Fibroblast of lung (primary cell): ENCODE measurements at regions not wholly inside any gene's neighbourhood (a gene's known extent, or its start where the extent isn't known, plus 50 kb on each side); places are given as distances from the start of the nearest gene placed in this dataset.

Experiments used
- DNase-seq, 2 donors: peaks; one replicate each; pipeline versions ENCODE4 v3.0.0 to v3.0.0-alpha.2; 2010; ENCODE audit warnings: low read depth in 2 of 2
- H2AFZ ChIP-seq: 2 replicates; pipeline ENCODE4 v1.5.1; 2012; ENCODE audit warnings: low read length, control low read depth, inconsistent platforms
- H3K27ac ChIP-seq: 2 replicates; pipeline ENCODE4 v1.5.1; 2011; ENCODE audit warnings: low read length, control low read depth; ENCODE audit not compliant: insufficient read depth
- H3K27me3 ChIP-seq: 2 replicates; pipeline ENCODE4 v1.5.1; 2011; ENCODE audit warnings: mild to moderate bottlenecking, low read length; ENCODE audit not compliant: control insufficient read depth, insufficient read depth
- H3K36me3 ChIP-seq: 2 replicates; pipeline ENCODE4 v1.5.1; 2011; ENCODE audit warnings: low read length; ENCODE audit not compliant: control insufficient read depth, insufficient read depth
- H3K4me1 ChIP-seq: 2 replicates; pipeline ENCODE4 v1.5.1; 2011; ENCODE audit warnings: low read length; ENCODE audit not compliant: control insufficient read depth, insufficient read depth; ENCODE audit errors: extremely low read depth
- H3K4me2 ChIP-seq: 2 replicates; pipeline ENCODE4 v1.5.1; 2011; ENCODE audit warnings: low read length, control low read depth; ENCODE audit not compliant: insufficient read depth; ENCODE audit errors: extremely low read depth
- H3K4me3 ChIP-seq, 4 experiments: fragments of 200-600 bp in 1 of 4; sonication (generic) in 1 of 4; replicated peaks in 1 of 4; 2 replicates each; pipeline ENCODE4 v1.5.1; 2011 to 2016; ENCODE audit warnings: low read length in 4 of 4, low read depth in 3 of 4, mild to moderate bottlenecking in 3 of 4, control low read depth in 2 of 4, inconsistent platforms in 1 of 4, mixed read lengths in 1 of 4; ENCODE audit not compliant: insufficient read depth in 1 of 4; ENCODE audit errors: control extremely low read depth in 1 of 4
- H3K79me2 ChIP-seq: 2 replicates; pipeline ENCODE4 v1.5.1; 2012; ENCODE audit warnings: mild to moderate bottlenecking, low read length, inconsistent platforms; ENCODE audit not compliant: control insufficient read depth, insufficient read depth
- H3K9ac ChIP-seq: 2 replicates; pipeline ENCODE4 v1.5.1; 2011; ENCODE audit warnings: mild to moderate bottlenecking, low read length, control low read depth; ENCODE audit not compliant: insufficient read depth
- H3K9me3 ChIP-seq: 2 replicates; pipeline ENCODE4 v1.5.1; 2012; ENCODE audit warnings: low read depth, low read length; ENCODE audit not compliant: control insufficient read depth, insufficient read depth
- H4K20me1 ChIP-seq: 2 replicates; pipeline ENCODE4 v1.5.1; 2011; ENCODE audit warnings: low read length; ENCODE audit not compliant: control insufficient read depth, insufficient read depth; ENCODE audit errors: extremely low read depth
- CTCF ChIP-seq, 2 donors: IDR thresholded peaks in 1 of 2; conservative IDR thresholded peaks in 1 of 2; 1 replicate in 1 of 2; 2 replicates in 1 of 2; pipeline ENCODE4 v1.5.1; 2011 to 2012; ENCODE audit warnings: low read length in 2 of 2, control low read depth in 1 of 2, inconsistent platforms in 1 of 2, low read depth in 1 of 2, mild to moderate bottlenecking in 1 of 2
- EZH2 ChIP-seq: IDR thresholded peaks from 2 replicates; pipeline ENCODE4 v1.5.1; 2012; ENCODE audit warnings: low read length, control low read depth, mild to moderate bottlenecking; ENCODE audit errors: missing control alignments

DNA sequence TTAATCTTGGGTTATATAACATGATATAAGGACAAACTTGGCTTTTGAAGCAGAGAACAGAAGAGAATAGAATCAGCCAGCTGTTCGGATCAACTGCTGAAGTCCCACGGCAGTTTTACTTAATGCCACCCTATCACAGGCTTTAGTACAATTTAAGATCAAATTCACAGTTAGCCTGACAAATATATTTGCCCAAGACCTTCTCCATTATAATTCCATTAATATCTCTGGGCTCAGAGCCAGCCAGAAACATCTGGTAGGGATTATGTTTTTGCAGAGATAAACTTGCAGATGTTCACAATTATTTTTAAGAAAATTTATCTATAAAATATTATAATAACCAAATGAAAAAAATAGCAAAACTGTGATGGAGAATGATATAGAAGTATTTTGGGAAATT lies 381.4 kb downstream of the RAD51AP2 start:
- H3K27ac ChIP-seq: no peak overlapping the region
- H3K79me2 ChIP-seq: no peaks in the 10 kb centered on the region
- DNase-seq: peak in 1 of 2 donors; percentile 27
- TF ChIP-seq EZH2 (no peak), CTCF (conservative IDR thresholded peaks at IDR 0.05 in 1 of 2, IDR thresholded peaks at IDR 0.05 in 1 of 2; ENCODE audit: low read depth in 1 of 2, low read length in 2 of 2) (no peak)
- no peaks in the 10 kb centered on the region for H4K20me1 ChIP-seq
- no peak overlapping the region for H3K4me2 ChIP-seq
- H3K4me1 ChIP-seq: no peaks in the 10 kb centered on the region
- H2AFZ ChIP-seq: no peak overlapping the region
- H3K4me3 ChIP-seq: no peak overlapping the region
- H3K9me3 ChIP-seq: no peaks in the 10 kb centered on the region
- H3K9ac ChIP-seq: no peak overlapping the region
- no peaks in the 10 kb centered on the region for H3K36me3 ChIP-seq
- H3K27me3 ChIP-seq: no peaks in the 10 kb centered on the region

DNA sequence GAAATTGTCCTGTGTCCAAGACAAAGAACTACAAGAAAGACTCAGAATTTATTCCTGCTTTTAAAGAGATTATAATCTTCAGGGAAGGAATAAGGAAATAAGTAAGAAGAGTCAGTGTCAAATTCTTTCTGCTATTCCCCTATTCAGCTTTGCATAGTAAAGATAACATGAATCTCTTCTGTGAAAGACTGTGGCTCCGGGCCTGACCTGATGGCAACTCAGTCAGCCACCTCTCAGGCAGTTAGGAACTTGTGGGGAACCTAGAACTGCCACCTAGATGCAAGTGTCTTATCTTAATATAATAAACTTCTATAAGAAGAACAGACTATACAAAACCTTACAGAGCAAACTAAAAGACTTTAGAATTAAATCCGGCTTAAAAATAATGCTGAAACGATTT lies 382.0 kb downstream of the RAD51AP2 start:
- H3K9ac ChIP-seq: no peak overlapping the region
- H3K9me3 ChIP-seq: no peaks in the 10 kb centered on the region
- TF ChIP-seq EZH2 (no peak), CTCF (conservative IDR thresholded peaks at IDR 0.05 in 1 of 2, IDR thresholded peaks at IDR 0.05 in 1 of 2; ENCODE audit: low read depth in 1 of 2, low read length in 2 of 2) (no peak)
- H3K79me2 ChIP-seq: no peaks in the 10 kb centered on the region
- no peak overlapping the region for H3K4me2 ChIP-seq
- no peaks in the 10 kb centered on the region for H4K20me1 ChIP-seq
- H2AFZ ChIP-seq: no peak overlapping the region
- no peaks in the 10 kb centered on the region for H3K27me3 ChIP-seq
- no peak for DNase-seq
- H3K4me1 ChIP-seq: no peaks in the 10 kb centered on the region
- no peak overlapping the region for H3K27ac ChIP-seq
- H3K4me3 ChIP-seq: no peak overlapping the region
- H3K36me3 ChIP-seq: no peaks in the 10 kb centered on the region

DNA sequence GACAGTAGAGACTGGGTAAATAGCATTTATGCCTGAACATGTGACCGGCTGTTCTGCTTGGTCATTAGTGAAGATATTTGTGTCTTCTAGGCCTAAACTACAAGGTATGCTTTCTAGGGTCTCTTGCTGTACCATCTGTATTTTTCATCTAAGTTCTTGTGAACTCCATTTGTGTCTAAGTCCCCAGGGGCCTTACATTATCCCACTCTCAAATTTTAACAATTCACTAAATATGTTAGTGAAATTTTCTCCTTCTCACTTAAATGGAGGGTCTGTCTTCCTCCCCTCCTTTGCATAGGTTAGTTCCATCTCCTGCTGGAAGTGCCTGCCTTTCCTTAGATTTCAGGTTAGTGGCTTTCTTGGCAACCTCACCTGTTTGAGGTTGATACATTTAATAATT lies 382.6 kb downstream of the RAD51AP2 start:
- Histone ChIP-seq H3K36me3 (no peaks in the 10 kb centered on the region), H2AFZ (no peak overlapping the region), H3K4me3 (no peak overlapping the region), H3K9me3 (no peaks in the 10 kb centered on the region), H3K27me3 (no peaks in the 10 kb centered on the region), H3K9ac (no peak overlapping the region), H4K20me1 (no peaks in the 10 kb centered on the region), H3K27ac (no peak overlapping the region), H3K4me2 (no peak overlapping the region), H3K4me1 (no peaks in the 10 kb centered on the region), H3K79me2 (no peaks in the 10 kb centered on the region)
- DNase-seq: no peak
- TF ChIP-seq EZH2 (no peak), CTCF (conservative IDR thresholded peaks at IDR 0.05 in 1 of 2, IDR thresholded peaks at IDR 0.05 in 1 of 2; ENCODE audit: low read depth in 1 of 2, low read length in 2 of 2) (no peak)
